ENCODE measurements at regions not wholly inside any gene's neighbourhood (a gene's known extent, or its start where the extent isn't known, plus 50 kb on each side); places are given as distances from the start of the nearest gene placed in this dataset.

DNA sequence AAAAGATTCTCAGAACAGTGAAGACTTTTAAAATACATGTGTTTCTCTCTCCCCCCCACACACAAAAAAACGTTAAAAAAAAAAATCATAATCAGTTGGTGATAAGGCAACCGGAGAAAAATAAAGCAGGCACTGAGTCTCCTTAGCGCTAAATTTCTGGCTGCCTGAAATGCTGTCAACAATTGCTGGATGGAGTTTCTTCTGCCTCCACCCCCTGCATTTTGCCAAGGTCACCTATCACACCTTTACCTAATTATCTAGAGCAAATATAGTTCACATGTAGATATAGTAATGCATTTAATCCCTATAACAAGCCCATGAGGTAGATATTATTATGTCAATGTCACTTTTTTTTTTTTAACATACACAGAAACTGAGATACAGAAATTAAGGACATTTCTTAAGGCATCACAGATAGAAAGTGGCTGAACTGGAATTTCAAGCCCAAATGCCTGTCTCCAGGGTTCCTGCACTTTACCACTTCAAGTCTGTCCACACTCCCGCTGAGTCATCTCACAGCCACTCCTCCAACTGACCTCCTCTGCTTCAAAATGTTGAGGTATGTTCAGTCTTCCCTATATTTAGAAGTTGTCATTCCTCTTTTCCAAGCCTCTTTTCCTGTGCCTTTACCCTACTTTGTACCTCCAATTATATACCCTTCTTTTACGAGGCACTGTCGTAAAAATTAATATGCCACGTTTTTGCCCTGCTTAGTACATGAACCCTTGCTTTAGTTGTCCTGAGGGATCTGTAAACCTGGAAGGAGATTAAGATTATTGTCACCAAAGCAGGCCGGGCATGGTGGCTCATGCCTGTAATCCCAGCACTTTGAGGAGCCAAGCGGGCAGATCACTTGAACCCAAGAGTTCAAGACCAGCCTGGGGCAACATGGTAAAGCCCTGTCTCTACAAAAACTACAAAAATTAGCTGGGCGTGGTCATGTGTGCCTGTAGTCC lies 72.8 kb upstream of the MPP7 start:
- TF ChIP-seq, protein P1, sequence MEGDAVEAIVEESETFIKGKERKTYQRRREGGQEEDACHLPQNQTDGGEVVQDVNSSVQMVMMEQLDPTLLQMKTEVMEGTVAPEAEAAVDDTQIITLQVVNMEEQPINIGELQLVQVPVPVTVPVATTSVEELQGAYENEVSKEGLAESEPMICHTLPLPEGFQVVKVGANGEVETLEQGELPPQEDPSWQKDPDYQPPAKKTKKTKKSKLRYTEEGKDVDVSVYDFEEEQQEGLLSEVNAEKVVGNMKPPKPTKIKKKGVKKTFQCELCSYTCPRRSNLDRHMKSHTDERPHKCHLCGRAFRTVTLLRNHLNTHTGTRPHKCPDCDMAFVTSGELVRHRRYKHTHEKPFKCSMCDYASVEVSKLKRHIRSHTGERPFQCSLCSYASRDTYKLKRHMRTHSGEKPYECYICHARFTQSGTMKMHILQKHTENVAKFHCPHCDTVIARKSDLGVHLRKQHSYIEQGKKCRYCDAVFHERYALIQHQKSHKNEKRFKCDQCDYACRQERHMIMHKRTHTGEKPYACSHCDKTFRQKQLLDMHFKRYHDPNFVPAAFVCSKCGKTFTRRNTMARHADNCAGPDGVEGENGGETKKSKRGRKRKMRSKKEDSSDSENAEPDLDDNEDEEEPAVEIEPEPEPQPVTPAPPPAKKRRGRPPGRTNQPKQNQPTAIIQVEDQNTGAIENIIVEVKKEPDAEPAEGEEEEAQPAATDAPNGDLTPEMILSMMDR (IDR thresholded peaks at IDR 0.05; ENCODE audit: unreplicated experiment) = no peak
- H3K9me3 Mint-ChIP-seq = no peaks in the 10 kb centered on the region
- H3K4me3 Mint-ChIP-seq = no peak overlapping the region
- H3K36me3 Mint-ChIP-seq = no peaks in the 10 kb centered on the region
- peak overlapping the region; percentile 63 for H3K27ac Mint-ChIP-seq
- no peak for DNase-seq (ENCODE audit: low spot score in 2 of 2, unreplicated experiment in 2 of 2)
- H3K27me3 Mint-ChIP-seq (ENCODE audit: low read depth) = peaks cover 1% of the 10 kb centered on the region
- H3K4me1 Mint-ChIP-seq = peaks cover 15% of the 10 kb centered on the region

DNA sequence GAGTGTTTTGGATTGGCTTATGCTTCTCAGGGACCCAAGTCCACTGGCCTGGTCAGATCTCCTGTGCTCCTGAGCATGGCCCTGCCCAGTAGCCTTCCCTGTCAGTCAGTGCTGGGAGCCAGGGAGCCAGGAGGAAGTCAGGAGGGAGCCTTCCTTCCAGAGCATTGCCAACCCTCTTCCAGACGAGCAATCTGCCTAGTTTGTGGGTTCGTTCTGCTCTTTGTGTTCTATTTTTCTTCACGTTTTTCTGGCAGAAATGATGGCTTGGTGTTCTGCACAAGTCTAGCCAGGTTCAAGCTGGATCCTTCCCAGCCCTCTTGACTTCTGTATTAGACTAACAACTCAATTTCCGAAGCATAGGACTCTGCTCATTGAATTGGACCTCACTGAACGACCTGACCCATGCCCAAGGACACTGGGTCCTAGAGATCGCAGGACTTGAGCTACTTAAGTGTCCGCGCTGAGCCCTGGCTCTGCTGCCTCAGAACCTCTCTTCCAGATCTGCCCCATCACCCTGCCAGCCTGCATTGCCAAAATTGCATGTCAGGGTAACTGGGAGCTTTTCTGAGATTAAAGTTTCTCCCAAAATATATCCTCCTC lies 76.2 kb upstream of the MPP7 start:
- peaks cover 3% of the 10 kb centered on the region for H3K27me3 Mint-ChIP-seq (ENCODE audit: low read depth)

DNA sequence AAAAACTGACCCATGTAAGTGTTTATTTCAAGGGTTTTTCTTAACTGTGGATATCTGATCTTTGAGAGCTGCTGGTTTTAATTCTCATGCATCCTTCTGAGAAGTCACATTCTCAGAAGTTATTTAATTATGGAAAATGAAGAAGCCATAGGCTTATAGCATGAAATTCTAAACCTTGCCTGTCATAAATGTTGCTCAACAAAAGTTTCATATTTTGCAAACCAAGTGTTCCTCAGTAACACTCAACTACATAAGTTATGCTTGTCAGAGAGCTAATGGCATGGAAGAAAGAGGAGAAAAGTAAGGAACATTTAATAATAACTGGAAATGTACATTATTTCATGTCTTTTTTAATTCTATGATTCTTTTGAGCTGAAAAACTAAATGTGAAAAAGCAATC lies 78.6 kb upstream of the MPP7 start:
- Mint-ChIP-seq H3K4me1 (peaks cover 6% of the 10 kb centered on the region), H3K9me3 (no peaks in the 10 kb centered on the region)

More for the DNA sequence above, 76.2 kb upstream of the MPP7 start:
- H3K36me3 Mint-ChIP-seq = no peaks in the 10 kb centered on the region
- TF ChIP-seq, protein P1 (IDR thresholded peaks at IDR 0.05; ENCODE audit: unreplicated experiment) = no peak
- no peak overlapping the region for H3K4me3 Mint-ChIP-seq
- no peak for DNase-seq (ENCODE audit: low spot score in 2 of 2, unreplicated experiment in 2 of 2)
- H3K4me1 Mint-ChIP-seq = peaks cover 18% of the 10 kb centered on the region
- no peaks in the 10 kb centered on the region for H3K9me3 Mint-ChIP-seq
- H3K27ac Mint-ChIP-seq = no peak overlapping the region

DNA sequence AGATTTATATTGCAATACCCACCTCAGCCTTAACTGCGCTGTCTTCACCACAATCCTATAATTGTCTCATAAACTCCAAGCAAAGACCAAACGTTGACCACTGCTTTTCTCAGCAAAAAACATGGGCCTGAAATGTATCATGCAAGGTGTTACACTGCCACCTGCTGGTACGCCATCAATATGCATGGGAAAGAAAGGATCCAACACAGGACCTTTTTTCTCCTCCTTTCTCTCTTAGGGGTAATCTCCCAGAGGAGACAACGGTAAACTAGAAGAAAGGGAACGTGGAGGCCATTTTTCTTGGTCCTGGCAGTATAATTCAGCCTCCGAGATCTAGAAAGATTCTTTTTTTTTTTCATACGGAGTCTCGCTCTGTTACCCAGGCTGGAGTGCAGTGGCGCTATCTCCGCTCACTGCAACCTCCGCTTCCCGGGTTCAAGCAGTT lies 79.1 kb upstream of the MPP7 start:
- Mint-ChIP-seq H3K27ac (no peak overlapping the region), H3K36me3 (no peaks in the 10 kb centered on the region), H3K9me3 (no peaks in the 10 kb centered on the region), H3K27me3 (ENCODE audit: low read depth) (peaks cover 2% of the 10 kb centered on the region), H3K4me3 (no peak overlapping the region), H3K4me1 (peaks cover 6% of the 10 kb centered on the region)
- DNase-seq (ENCODE audit: low spot score in 2 of 2, unreplicated experiment in 2 of 2) = peak; percentile 61 to 88
- TF ChIP-seq, protein P1 (IDR thresholded peaks at IDR 0.05; ENCODE audit: unreplicated experiment) = peak; percentile 98

More for the DNA sequence above, 78.6 kb upstream of the MPP7 start:
- no peak for DNase-seq (ENCODE audit: low spot score in 2 of 2, unreplicated experiment in 2 of 2)
- TF ChIP-seq, protein P1 (IDR thresholded peaks at IDR 0.05; ENCODE audit: unreplicated experiment) = no peak
- Mint-ChIP-seq H3K36me3 (no peaks in the 10 kb centered on the region), H3K27ac (no peak overlapping the region), H3K4me3 (no peak overlapping the region), H3K27me3 (ENCODE audit: low read depth) (peaks cover 3% of the 10 kb centered on the region)

DNA sequence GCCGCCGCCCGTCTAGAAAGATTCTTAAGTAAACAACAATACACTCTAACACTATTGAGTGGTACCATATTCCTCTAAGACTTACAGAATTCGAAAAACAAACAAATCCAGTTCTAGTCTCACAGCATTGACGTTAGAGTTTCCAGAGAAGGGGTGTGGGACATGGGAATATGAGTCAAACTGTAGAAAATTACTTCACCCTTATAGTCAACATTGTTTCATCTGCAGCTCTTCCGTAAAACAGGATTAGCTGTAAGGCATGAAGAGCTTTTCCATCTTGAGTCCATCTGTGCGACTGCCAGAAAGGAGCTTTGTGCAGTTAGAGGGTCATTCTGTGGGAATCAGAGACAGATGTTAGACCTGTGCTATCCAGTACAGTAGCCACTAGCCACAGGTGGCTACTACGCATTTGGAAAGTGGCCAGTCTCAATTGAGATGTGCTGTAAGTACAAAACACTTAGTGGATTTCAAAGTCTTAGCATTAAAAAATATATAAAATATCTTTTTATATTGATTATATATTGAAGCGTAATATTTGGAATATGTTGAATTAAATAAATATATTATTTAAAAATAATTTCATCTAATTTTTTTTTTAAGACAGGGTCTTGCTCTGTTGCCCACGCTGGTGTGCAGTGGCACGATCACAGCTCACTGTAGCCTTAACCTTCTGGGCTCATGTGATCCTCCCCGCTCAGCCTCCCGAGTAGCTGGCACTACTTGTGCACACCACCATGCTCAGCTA lies 79.8 kb upstream of the MPP7 start:
- no peak for DNase-seq (ENCODE audit: low spot score in 2 of 2, unreplicated experiment in 2 of 2)
- TF ChIP-seq, protein P1 (IDR thresholded peaks at IDR 0.05; ENCODE audit: unreplicated experiment) = no peak
- Mint-ChIP-seq H3K9me3 (no peaks in the 10 kb centered on the region), H3K27ac (no peak overlapping the region), H3K36me3 (no peaks in the 10 kb centered on the region), H3K27me3 (ENCODE audit: low read depth) (peaks cover 2% of the 10 kb centered on the region), H3K4me1 (peaks cover 6% of the 10 kb centered on the region), H3K4me3 (no peak overlapping the region)
